Nephron progenitor cell (in vitro differentiated cells): ENCODE measurements at regions not wholly inside any gene's neighbourhood (a gene's known extent, or its start where the extent isn't known, plus 50 kb on each side); places are given as distances from the start of the nearest gene placed in this dataset.

ENCODE experiments used
- DNase-seq: peaks from one replicate; pipeline ENCODE4 v3.0.0; 2021
- H3K27ac Mint-ChIP-seq: 2 replicates; pipeline ENCODE4 v1.8.0; 2021; ENCODE audit warnings: mild to moderate bottlenecking, moderate library complexity, mixed read lengths
- H3K27me3 Mint-ChIP-seq: 2 replicates; pipeline ENCODE4 v1.8.0; 2021; ENCODE audit warnings: mild to moderate bottlenecking, low read depth, mixed read lengths; ENCODE audit not compliant: poor library complexity
- H3K36me3 Mint-ChIP-seq: 2 replicates; pipeline ENCODE4 v1.8.0; 2021; ENCODE audit warnings: low read depth, mixed read lengths
- H3K4me1 Mint-ChIP-seq: 2 replicates; pipeline ENCODE4 v1.8.0; 2021; ENCODE audit warnings: mixed read lengths
- H3K4me3 Mint-ChIP-seq: 2 replicates; pipeline ENCODE4 v1.8.0; 2021; ENCODE audit warnings: mild to moderate bottlenecking, moderate library complexity, mixed read lengths
- H3K9me3 Mint-ChIP-seq: 2 replicates; pipeline ENCODE4 v1.8.0; 2021; ENCODE audit warnings: mild to moderate bottlenecking, moderate library complexity, mixed read lengths
- CTCF ChIP-seq: fragments of 200-600 bp; sonication (generic); IDR thresholded peaks from 2 replicates; pipeline ENCODE4 v1.5.0; 2021; ENCODE audit warnings: antibody characterized with exemption

- Mint-ChIP-seq H3K27me3 (peaks cover 27% of the 10 kb centered on the region), H3K4me1 (no peaks in the 10 kb centered on the region), H3K27ac (no peak overlapping the region), H3K4me3 (no peak overlapping the region), H3K36me3 (no peaks in the 10 kb centered on the region), H3K9me3 (no peaks in the 10 kb centered on the region)
- TF ChIP-seq CTCF, result no peak
- no peak for DNase-seq
Measured at GRCh38 chr5:173385832-173386360, 57.7 kb upstream of the STC2 start.

- no peak overlapping the region for H3K27ac Mint-ChIP-seq
- H3K9me3 Mint-ChIP-seq, result peaks cover 2% of the 10 kb centered on the region
- no peak overlapping the region for H3K4me3 Mint-ChIP-seq
- H3K27me3 Mint-ChIP-seq, result peaks cover 32% of the 10 kb centered on the region
- H3K36me3 Mint-ChIP-seq, result no peaks in the 10 kb centered on the region
- TF ChIP-seq CTCF, result no peak
- DNase-seq, result no peak
- no peaks in the 10 kb centered on the region for H3K4me1 Mint-ChIP-seq
Measured at GRCh38 chr5:173383711-173384110, 55.5 kb upstream of the STC2 start.

- TF ChIP-seq CTCF, result no peak
- no peaks in the 10 kb centered on the region for H3K36me3 Mint-ChIP-seq
- peaks cover 2% of the 10 kb centered on the region for H3K9me3 Mint-ChIP-seq
- H3K27ac Mint-ChIP-seq, result no peak overlapping the region
- DNase-seq, result no peak
- H3K4me1 Mint-ChIP-seq, result no peaks in the 10 kb centered on the region
- peaks cover 38% of the 10 kb centered on the region for H3K27me3 Mint-ChIP-seq
- no peak overlapping the region for H3K4me3 Mint-ChIP-seq
Measured at GRCh38 chr5:173378727-173379126, 50.5 kb upstream of the STC2 start.
